BJ (cell line): ENCODE measurements at regions not wholly inside any gene's neighbourhood (a gene's known extent, or its start where the extent isn't known, plus 50 kb on each side); places are given as distances from the start of the nearest gene placed in this dataset.

Experiments used
- CTCF ChIA-PET: fragments of 350-600 bp; formaldehyde crosslinking; extraction: SDS; loops from one replicate; lab custom pipeline; 2021; ENCODE audit warnings: antibody characterized with exemption, inconsistent platforms; lab: Yijun Ruan, JAX
- POLR2A ChIA-PET: fragments of 300-600 bp; sonication (Branson Sonifier 250); formaldehyde crosslinking; extraction: SDS; loops from one replicate; lab custom pipeline; 2021; ENCODE audit warnings: antibody characterized with exemption; lab: Charles Lee
- DNase-seq: peaks from one replicate; pipeline ENCODE4 v3.0.0-alpha.2; 2011; ENCODE audit warnings: low read depth
- H3K27me3 ChIP-seq: 2 replicates; pipeline ENCODE4 v1.6.0; 2011; ENCODE audit warnings: low read length; ENCODE audit not compliant: control insufficient read depth, insufficient read depth
- H3K36me3 ChIP-seq: 2 replicates; pipeline ENCODE4 v1.5.1; 2011; ENCODE audit warnings: low read length; ENCODE audit not compliant: control insufficient read depth, insufficient read depth
- H3K4me3 ChIP-seq: 2 replicates; pipeline ENCODE4 v1.5.1; 2011; ENCODE audit warnings: low read depth, mild to moderate bottlenecking, control low read depth, low read length
- TF ChIP-seq, protein P1 (sequence below): IDR thresholded peaks from 2 replicates; pipeline ENCODE4 v1.5.1; 2011; ENCODE audit warnings: low read depth, mild to moderate bottlenecking, control low read depth, inconsistent platforms, low read length, moderate library complexity; ENCODE audit not compliant: insufficient read depth

DNA sequence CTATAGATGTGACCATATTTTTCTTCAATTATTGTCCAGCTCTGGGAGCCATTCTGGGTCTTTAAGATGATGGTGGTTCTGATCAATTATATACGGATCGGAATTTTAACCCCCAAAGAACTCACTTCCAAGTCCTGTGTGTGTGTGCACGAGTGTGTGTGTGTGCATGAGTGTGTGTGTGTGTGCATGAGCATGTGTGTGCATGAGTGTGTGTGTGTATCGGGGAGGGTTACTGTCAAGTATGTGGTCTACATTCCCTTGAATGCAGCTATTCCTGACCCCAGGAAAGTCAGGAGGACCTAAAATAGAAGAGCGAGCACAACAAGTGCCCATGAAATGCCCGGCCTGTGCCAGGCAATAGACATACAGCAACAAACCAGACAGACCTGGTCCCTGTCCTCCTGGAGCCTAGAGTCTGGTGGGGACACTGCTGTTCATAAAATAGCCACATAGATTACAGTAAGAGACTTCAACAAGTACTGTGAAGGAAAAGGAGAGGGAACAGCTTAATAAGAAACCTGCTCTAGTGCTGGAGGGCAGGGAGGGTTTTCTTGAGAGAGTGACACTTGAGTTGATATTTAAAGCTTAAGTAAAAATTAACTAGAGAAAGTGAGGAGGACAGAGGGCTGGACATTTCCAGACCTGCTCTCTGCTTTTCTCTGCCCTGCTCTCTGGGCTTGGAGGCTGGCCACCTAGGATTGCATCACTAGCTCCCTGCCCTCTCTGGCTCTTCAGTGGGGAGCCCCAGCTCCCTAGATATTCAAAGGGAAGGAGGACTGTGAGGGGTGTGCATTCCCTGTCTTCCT is 66.1 kb upstream of the SPON1 start:
- DNase-seq, result no peak
- TF ChIP-seq, protein P1, sequence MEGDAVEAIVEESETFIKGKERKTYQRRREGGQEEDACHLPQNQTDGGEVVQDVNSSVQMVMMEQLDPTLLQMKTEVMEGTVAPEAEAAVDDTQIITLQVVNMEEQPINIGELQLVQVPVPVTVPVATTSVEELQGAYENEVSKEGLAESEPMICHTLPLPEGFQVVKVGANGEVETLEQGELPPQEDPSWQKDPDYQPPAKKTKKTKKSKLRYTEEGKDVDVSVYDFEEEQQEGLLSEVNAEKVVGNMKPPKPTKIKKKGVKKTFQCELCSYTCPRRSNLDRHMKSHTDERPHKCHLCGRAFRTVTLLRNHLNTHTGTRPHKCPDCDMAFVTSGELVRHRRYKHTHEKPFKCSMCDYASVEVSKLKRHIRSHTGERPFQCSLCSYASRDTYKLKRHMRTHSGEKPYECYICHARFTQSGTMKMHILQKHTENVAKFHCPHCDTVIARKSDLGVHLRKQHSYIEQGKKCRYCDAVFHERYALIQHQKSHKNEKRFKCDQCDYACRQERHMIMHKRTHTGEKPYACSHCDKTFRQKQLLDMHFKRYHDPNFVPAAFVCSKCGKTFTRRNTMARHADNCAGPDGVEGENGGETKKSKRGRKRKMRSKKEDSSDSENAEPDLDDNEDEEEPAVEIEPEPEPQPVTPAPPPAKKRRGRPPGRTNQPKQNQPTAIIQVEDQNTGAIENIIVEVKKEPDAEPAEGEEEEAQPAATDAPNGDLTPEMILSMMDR, result no peak
- ChIA-PET POLR2A (no interaction called here), CTCF (no interaction called here)
- Histone ChIP-seq H3K27me3 (no peaks in the 10 kb centered on the region), H3K4me3 (no peak overlapping the region), H3K36me3 (no peaks in the 10 kb centered on the region)

DNA sequence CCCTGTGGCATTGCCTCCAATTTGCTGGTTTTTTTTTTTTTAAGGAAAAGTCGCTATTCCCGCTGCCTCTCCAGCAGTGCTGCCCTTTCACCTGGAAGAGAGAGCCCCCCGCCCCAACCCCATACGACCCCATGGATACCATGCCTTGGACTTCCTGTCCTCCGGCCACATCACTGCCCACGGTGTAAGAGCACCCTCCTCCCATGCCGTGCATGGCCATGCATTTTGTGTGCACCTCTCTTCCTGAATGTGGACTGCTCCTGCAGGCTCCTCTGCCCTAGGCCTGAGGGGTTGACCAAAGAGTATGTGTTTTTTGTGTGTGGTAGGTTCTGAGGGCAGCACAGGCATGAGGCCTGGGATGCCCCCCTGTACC is 65.6 kb upstream of the SPON1 start:
- POLR2A ChIA-PET, result no interaction called here
- Histone ChIP-seq H3K27me3 (peaks cover 1% of the 10 kb centered on the region; the same call in 1 of the 2 replicates), H3K36me3 (no peaks in the 10 kb centered on the region), H3K4me3 (no peak overlapping the region)
- CTCF ChIA-PET, result no interaction called here
- TF ChIP-seq, protein P1, result no peak
- DNase-seq, result no peak

DNA sequence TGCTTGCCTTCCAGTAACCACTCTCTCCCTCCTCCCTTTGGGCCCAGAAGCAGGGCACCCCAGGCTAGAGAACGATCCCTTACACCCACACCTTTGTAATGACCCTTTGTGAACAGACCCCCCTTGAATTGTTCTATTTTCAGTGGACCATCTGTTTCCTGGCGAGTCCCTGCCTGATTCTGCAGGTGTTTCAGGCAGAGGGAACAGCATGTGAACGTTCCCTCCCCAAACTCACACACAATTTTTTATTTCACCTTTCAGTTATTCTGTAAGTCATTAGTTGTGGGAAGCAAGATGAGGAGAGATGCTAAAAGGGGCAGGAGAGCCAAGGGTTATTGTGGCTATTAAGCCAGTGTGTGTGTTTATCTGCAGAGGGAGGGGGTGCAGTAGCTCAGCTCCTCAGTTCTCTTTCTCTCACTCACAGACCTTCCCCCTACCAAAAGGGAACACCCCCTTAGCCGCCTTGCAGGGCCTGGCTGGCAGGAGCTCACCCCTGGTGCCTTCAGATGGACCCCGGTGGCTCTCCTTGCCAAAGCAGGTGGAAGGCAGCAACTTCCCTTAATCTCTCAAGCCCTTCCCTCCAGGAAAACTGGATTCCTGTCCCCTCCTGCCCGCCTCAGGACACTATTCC is 64.8 kb upstream of the SPON1 start:
- Histone ChIP-seq H3K36me3 (no peaks in the 10 kb centered on the region), H3K27me3 (peaks cover 1% of the 10 kb centered on the region; the same call in 1 of the 2 replicates), H3K4me3 (no peak overlapping the region)
- TF ChIP-seq, protein P1, result no peak
- no peak for DNase-seq
- POLR2A ChIA-PET, result no interaction called here
- CTCF ChIA-PET, result no interaction called here

DNA sequence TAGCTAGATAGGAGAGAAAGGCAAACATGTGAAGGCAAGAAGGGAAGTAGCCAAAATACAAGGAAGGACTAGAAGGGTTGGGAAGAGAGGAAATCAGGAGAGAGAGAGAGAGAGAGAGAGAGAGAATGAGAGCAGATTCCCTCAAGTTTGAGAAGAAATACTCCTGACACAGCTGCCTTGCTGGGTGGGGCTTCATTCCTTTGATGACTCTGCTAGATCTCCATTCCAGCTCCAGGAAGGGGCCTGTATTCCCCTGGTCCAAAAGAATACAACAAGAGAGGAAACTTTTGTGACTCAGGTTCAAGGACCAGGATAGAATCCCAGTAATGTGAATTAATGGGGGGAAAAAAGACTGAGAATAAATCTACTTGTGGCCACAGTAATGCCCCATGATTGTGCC is 62.9 kb upstream of the SPON1 start:
- TF ChIP-seq, protein P1, result no peak
- POLR2A ChIA-PET, result no interaction called here
- CTCF ChIA-PET, result no interaction called here
- H3K36me3 ChIP-seq, result no peaks in the 10 kb centered on the region
- H3K4me3 ChIP-seq, result no peak overlapping the region
- no peak for DNase-seq
- H3K27me3 ChIP-seq, result peaks cover 1% of the 10 kb centered on the region

DNA sequence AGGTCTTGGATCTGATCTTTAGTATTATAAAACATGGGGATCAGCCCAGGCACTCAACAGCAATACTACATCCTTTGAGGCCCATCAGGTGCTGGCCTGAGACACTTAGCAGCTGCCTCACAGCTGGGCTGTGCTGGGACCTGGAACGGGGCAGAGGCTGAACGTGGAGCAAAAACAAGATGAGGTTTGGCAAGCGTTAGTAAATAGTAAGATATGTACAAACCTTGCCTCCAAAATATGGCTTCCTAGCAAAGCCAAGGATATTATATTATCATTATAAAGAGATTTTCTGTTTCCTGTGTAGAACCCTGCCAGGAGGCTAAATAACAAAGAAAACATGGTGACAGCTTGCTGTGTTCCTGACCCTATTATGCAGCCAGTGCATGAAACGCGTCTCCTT is 60.0 kb upstream of the SPON1 start:
- no peak overlapping the region for H3K4me3 ChIP-seq
- ChIA-PET POLR2A (no interaction called here), CTCF (interaction anchor here (0.9 kb wide), 1 partner anchor 28 kb away, joined by 3 read pairs; no protein-coding TSS in a partner anchor)
- peaks cover 1% of the 10 kb centered on the region for H3K27me3 ChIP-seq
- DNase-seq, result no peak
- H3K36me3 ChIP-seq, result no peaks in the 10 kb centered on the region
- TF ChIP-seq, protein P1, result no peak
